Hematopoietic multipotent progenitor cell treated with erythropoietin and hydrocortisone succinate and interleukin-3 and kit ligand, for 15 days (in vitro differentiated cells): ENCODE measurements at regions not wholly inside any gene's neighbourhood (a gene's known extent, or its start where the extent isn't known, plus 50 kb on each side); places are given as distances from the start of the nearest gene placed in this dataset.
"Not testable (repeated sequence)": the region's sequence is repeated elsewhere in the genome, so short reads cannot be mapped to it uniquely, and the experiment has no call there.

Source experiments
- DNase-seq: peaks from one replicate; pipeline ENCODE4 v3.0.0-alpha.2; 2015; ENCODE audit warnings: low spot score

DNA sequence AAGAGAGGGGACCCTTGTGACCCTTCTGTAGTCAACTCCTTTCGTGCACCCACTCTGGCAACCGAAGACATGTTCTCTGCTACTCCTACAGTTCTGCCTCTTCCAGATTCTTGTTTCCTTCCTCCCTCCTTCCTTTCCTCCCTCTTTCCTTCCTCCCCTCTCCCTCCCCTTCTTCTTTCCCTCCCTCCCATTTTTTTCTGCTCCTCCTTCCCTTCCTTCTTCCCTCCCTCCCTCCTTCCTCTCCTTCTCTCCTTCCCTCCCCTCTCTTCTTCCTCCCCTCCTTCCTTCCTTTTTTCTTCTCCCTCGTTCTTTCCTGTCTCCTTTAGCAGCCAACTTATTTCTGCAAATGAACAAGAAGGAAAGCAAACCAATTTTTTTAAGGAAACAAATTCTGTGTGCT is 111.5 kb downstream of the NPTX2 start:
- DNase-seq: no peak

DNA sequence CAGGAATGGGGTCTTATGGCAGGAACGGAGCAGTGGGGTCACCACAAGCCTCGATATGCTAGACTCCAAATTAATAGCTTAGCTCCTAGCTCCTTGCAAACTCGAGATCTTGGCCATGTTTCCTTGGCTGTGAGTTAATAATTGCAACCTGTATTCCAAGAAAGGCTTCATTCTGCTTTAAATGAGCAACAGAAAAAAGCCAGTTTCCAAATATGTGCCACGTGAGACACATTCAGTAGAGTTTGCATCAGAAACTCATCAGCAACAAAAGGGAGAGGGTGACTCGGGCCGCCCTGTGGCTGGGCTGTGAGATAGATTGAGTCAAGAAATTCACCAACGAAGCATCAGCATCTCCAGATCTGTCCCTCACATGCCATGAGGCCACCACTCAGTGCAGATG is 112.0 kb downstream of the NPTX2 start:
- DNase-seq: no peak

DNA sequence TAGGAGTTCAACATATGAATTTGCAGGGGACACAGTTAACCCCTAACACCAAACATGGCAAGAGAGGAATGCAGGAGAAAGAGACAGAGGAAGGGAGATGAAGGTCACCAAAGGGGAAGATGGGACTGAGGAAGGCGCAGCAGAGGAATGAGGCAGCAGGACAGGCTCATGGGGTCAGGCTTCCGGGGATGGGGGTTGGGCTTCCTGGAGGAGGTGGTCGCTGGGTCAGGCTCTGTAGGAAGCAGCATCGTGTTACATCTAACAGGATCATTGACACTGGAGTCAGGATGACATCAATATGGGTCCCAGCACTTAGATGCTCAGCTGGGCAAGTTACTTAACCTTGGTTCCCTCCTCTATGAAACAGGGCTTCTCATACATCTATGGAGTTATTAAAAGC is 113.2 kb downstream of the NPTX2 start:
- DNase-seq: no peak

- no peak for DNase-seq
These were observed 114.6 kb downstream of the NPTX2 start for GRCh38 chr7:98731651-98732050.

GRCh38 chr7:98733036-98733435 is 116.0 kb downstream of the NPTX2 start:
- DNase-seq: peak; percentile 33

DNA sequence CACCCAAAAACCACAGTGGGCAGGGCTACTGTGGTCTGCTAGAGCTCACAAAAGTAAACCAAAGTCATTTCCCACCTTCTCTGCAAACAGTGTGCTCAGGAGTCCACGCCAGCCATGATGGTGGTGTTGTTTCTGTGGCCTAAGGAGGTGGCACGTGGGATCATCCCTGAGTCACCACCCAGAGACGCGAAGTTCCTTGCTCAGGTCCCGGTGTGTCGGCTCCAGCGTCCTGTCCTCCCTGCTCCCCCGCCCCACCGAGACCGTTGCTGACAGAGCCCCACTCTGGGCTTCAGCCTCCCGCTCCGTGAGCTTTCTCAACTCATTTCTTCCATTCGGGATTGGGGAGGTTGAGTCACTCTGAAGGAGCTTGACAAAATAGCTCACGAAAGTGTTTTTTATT is 118.7 kb downstream of the NPTX2 start:
- no peak for DNase-seq

GRCh38 chr7:98736461-98736860 is 119.4 kb downstream of the NPTX2 start:
- not testable (repeated sequence) for DNase-seq

DNA sequence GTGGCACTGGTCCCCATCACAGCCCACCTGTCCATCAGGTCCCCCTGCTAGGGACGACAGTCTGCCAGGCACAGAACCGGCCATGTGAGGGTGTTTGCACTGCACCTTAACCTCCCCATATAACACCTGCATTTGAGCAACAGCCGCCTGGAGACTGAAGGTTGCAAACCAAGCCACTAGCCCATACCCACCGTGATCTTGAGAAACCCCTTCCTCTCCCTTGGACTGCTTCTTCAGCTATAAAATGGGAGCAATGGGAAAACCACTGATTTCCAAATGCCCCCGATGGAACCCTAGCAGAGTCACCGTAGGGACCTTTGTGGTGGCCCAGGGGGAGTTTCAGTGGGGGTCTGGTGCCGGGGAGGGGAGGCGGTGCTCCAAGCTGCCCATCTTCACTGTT is 120.1 kb downstream of the NPTX2 start:
- no peak for DNase-seq

GRCh38 chr7:98740643-98741042 is 123.6 kb downstream of the NPTX2 start:
- DNase-seq: no peak

GRCh38 chr7:98745722-98746318 is 124.0 kb downstream of the TMEM130 start:
- peak; percentile 69 for DNase-seq

- no peak for DNase-seq
These were observed 121.7 kb downstream of the TMEM130 start for GRCh38 chr7:98748090-98748489.

GRCh38 chr7:98753176-98753575 is 116.6 kb downstream of the TMEM130 start:
- no peak for DNase-seq

DNA sequence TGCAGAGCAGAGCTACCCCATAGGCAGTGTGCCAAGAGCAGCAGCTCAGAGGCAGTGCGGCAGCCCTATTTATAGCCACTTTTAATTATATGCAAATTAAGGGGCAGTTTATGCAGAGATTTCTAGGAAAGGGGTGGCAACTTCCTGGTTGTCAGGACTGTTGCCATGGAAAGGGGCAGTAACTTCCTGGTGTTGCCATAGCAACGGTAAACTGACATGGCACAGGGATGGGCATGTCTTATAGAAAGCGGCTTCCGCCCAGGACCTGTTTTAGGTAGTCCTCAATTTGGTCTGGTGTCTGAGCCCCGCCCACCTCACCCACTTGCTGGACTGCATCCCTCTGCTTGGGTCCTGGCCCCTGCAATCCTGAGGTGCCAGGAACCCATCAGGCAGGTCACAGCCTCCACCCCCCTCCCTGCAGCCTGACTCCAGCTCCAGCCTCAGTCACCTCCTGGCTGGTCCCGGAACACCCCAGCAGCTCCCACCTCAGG is 115.8 kb downstream of the TMEM130 start:
- DNase-seq: peak; percentile 6

- no peak for DNase-seq
These were observed 114.5 kb downstream of the TMEM130 start for GRCh38 chr7:98755138-98755898.

- DNase-seq: no peak
These were observed 111.7 kb downstream of the TMEM130 start for GRCh38 chr7:98758157-98758556.

DNA sequence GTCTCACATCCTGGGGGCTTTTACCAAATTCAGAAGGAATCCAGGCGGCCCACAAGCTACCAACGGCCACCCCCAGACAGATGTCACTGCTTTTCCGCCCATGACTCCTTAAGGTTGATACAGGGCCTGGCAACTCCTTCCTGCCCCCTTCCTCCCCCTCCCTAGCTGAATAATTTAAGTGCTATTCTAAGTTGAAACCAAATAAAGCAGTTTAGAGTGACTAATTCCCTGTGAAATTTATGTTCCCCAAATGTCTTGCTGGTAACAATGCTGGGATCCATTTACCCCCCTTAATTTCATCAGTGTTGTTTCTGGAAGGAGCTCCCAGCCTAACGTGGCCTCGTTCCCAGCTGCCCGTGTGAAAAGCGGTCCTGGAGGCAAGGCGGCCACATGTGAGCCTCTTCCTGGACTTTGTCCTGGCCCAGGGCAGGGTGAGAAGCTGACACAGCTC is 109.6 kb downstream of the TMEM130 start:
- no peak for DNase-seq

DNA sequence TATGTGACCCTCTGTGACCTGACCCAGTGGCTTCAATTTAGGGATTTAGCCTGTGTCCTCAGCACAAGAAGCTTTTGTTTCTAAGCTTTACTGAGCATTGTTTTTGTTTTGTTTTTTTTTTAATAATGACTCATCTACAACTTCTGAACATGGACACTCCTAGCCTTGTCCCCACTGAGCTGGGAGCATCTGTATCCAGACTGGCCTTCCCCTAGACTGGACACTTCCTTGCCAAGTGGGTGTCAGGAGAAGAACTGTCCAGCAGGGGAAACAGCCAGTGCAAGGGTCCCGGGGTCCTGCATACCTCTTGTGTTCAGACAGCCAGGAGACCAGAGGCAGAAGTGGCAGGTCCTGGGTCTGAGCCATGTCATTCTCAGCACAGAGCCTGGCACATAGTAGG is 108.6 kb downstream of the TMEM130 start:
- DNase-seq: no peak

GRCh38 chr7:98762620-98763019 is 107.2 kb downstream of the TMEM130 start:
- no peak for DNase-seq

DNA sequence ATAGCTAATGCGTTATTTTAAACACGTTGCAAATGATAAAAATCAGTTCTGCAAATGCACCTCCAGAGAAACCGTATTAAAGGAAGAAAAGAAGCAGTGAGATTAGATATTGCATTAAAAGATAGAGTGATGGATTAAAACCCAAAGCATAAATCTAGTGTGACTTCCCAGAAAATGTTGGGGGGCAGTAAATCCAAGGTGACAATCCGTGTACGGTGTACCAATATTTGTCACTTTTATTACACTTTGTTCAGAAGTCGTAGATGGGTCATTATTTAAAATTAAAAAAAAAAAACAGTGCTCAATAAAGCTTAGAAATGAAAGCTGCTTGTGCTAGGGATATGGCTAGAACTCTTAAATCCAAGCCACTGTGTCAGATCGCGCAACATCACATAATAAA is 106.4 kb downstream of the TMEM130 start:
- no peak for DNase-seq

- no peak for DNase-seq
These were observed 104.9 kb downstream of the TMEM130 start for GRCh38 chr7:98764946-98765345.

DNA sequence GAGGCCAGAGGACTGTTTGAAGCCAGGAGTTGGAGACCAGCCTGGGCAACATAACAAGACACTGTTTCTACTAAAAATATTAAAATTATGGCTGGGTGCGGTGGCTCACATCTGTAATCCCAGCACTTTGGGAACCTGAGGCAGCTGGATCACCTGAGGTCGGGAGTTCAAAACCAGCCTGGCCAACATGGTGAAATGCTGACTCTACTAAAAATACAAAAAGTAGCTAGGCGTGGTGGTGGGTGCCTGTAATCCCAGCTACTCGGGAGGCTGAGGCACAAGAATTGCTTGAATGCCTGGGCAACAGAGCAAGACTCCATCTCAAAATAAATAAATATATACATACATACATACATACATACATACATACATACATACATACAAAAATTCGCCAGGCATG is 99.7 kb downstream of the TMEM130 start:
- not testable (repeated sequence) for DNase-seq

GRCh38 chr7:98771519-98771918 is 98.3 kb downstream of the TMEM130 start:
- no peak for DNase-seq

GRCh38 chr7:98771941-98772603 is 97.7 kb downstream of the TMEM130 start:
- DNase-seq: no peak
